Endothelial cell (in vitro differentiated cells): ENCODE measurements at regions not wholly inside any gene's neighbourhood (a gene's known extent, or its start where the extent isn't known, plus 50 kb on each side); places are given as distances from the start of the nearest gene placed in this dataset.

Experiments
- DNase-seq: peaks from one replicate; pipeline ENCODE4 v3.0.0; 2021; ENCODE audit warnings: low spot score
- H3K27ac Mint-ChIP-seq: one replicate; pipeline ENCODE4 v1.8.0; 2021; ENCODE audit warnings: mixed read lengths, inconsistent platforms; ENCODE audit not compliant: unreplicated experiment
- H3K27me3 Mint-ChIP-seq: one replicate; pipeline ENCODE4 v1.8.0; 2021; ENCODE audit warnings: mild to moderate bottlenecking, moderate library complexity, mixed read lengths, inconsistent platforms; ENCODE audit not compliant: unreplicated experiment
- H3K36me3 Mint-ChIP-seq: one replicate; pipeline ENCODE4 v1.8.0; 2021; ENCODE audit warnings: mild to moderate bottlenecking, low read depth, mixed read lengths, inconsistent platforms; ENCODE audit not compliant: unreplicated experiment
- H3K4me1 Mint-ChIP-seq: one replicate; pipeline ENCODE4 v1.8.0; 2021; ENCODE audit warnings: mild to moderate bottlenecking, mixed read lengths, inconsistent platforms; ENCODE audit not compliant: unreplicated experiment
- H3K4me3 Mint-ChIP-seq: one replicate; pipeline ENCODE4 v1.8.0; 2021; ENCODE audit warnings: mild to moderate bottlenecking, mixed read lengths, inconsistent platforms; ENCODE audit not compliant: unreplicated experiment
- H3K9me3 Mint-ChIP-seq: one replicate; pipeline ENCODE4 v1.8.0; 2021; ENCODE audit warnings: mixed read lengths, inconsistent platforms; ENCODE audit not compliant: unreplicated experiment
- TF ChIP-seq, protein P1 (sequence below): fragments of 200-600 bp; sonication (generic); IDR thresholded peaks from one replicate; pipeline ENCODE4 v1.5.0; 2021; ENCODE audit warnings: antibody characterized with exemption; ENCODE audit not compliant: unreplicated experiment

DNA sequence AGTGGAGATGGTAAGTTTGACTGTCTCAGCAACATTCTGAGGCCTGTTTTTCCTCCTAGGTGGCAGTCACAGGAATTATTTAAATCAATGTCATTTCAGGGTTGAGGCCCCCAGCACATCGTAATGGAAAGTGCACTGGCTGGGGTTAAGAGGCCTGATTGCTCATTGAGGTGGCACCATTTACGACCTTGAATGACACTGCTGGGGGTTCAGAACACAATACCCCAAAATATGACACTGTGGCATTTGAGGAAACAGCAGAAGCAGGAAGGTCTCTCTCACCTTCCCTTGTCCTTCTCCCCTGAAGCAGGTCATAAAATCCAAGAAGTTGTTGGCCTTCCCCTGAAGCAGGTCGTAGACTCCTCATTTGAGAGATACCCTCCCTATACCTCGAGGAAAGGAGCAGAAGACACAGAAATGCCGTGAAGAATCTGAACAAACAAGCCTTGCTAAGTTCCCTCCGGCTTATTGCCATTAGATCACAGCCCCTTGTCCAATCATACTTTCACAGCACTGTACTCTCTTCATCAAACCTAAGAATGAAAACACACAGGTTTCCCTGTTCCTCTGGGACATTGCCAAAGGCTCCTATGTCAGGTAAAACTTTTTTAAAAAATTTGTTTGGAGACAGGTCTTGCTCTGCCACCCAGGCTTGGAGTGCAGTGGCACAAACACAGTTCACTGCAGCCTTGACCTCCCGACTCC is 71.3 kb downstream of the S1PR1 start:
- Mint-ChIP-seq H3K4me1 (peaks cover 31% of the 10 kb centered on the region), H3K4me3 (no peak overlapping the region), H3K27me3 (peaks cover 8% of the 10 kb centered on the region), H3K36me3 (no peaks in the 10 kb centered on the region), H3K9me3 (no peaks in the 10 kb centered on the region), H3K27ac (no peak overlapping the region)
- TF ChIP-seq, protein P1, sequence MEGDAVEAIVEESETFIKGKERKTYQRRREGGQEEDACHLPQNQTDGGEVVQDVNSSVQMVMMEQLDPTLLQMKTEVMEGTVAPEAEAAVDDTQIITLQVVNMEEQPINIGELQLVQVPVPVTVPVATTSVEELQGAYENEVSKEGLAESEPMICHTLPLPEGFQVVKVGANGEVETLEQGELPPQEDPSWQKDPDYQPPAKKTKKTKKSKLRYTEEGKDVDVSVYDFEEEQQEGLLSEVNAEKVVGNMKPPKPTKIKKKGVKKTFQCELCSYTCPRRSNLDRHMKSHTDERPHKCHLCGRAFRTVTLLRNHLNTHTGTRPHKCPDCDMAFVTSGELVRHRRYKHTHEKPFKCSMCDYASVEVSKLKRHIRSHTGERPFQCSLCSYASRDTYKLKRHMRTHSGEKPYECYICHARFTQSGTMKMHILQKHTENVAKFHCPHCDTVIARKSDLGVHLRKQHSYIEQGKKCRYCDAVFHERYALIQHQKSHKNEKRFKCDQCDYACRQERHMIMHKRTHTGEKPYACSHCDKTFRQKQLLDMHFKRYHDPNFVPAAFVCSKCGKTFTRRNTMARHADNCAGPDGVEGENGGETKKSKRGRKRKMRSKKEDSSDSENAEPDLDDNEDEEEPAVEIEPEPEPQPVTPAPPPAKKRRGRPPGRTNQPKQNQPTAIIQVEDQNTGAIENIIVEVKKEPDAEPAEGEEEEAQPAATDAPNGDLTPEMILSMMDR, result no peak
- DNase-seq, result no peak

DNA sequence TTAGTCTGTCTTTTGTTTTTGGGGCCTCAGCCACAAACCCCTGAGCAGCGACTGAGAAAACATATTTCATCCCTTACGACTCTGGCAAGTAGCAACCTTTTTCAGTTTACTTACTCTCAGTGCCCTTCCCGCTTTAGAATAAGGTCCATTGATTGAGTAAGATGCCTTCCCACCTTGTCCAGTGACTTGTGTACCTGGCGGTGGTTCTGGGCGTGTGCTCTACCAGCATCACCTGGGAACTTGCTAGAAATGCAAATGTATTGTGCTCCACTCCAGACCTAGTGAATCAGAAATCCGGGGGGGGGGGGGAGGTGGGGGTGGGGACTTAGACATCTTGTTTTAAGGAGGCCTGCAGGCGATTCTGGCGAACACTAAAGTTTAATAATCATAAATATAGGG is 72.1 kb downstream of the S1PR1 start:
- H3K9me3 Mint-ChIP-seq, result no peaks in the 10 kb centered on the region
- H3K4me3 Mint-ChIP-seq, result peak overlapping the region; percentile 40
- peaks cover 31% of the 10 kb centered on the region for H3K4me1 Mint-ChIP-seq
- DNase-seq, result no peak
- peaks cover 8% of the 10 kb centered on the region for H3K27me3 Mint-ChIP-seq
- H3K36me3 Mint-ChIP-seq, result no peaks in the 10 kb centered on the region
- TF ChIP-seq, protein P1, result no peak
- H3K27ac Mint-ChIP-seq, result no peak overlapping the region

DNA sequence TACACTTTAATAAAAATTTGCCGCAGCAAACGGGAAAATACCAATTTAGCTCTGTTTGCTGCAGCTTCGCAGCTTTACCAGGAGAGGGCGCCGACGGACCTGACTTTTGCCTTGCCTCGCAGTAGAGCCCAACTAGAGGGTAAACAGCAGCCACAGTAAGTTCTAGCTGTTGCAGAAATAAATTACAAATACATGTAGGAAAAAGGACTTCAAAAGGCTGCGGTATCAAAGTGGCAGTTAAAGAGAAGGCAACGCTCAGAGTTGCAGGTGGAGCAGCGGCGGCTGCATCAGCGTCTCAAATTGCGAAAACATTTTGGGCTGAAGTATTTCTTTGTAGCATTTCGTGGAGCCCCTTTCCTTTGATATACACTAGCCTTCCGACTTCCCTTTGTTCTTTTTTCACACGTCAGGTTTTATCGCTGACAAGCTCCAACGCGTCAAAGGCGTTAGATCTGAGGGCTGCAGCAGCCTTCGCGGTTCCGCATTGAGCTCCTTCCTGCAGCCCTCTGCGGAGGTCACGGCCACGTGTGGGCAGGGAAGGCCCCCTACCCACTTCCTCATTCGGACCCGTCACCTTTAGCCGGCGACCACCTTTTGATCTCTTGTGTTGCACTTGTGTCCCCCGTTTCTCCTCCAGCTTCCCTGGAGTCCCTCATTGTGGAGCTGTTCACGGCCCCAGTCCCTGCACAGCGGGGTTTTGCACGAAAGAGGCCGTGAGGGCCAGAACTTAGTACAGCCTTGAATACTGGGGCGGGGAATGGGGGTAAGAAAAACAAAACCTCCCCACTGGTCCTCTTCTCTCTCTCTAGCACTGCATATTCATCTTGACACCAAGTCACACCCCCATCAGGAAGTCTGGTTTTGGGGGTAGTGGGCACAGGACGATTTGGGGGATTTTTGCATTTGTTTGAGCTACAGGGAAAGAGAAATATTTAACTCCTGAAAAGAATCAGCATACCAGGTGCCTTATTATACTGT is 72.8 kb downstream of the S1PR1 start:
- peaks cover 31% of the 10 kb centered on the region for H3K4me1 Mint-ChIP-seq
- TF ChIP-seq, protein P1, result peak; percentile 81
- H3K4me3 Mint-ChIP-seq, result peak overlapping the region; percentile 84
- DNase-seq, result peak; percentile 67
- H3K36me3 Mint-ChIP-seq, result no peaks in the 10 kb centered on the region
- no peak overlapping the region for H3K27ac Mint-ChIP-seq
- peaks cover 8% of the 10 kb centered on the region for H3K27me3 Mint-ChIP-seq
- no peaks in the 10 kb centered on the region for H3K9me3 Mint-ChIP-seq

DNA sequence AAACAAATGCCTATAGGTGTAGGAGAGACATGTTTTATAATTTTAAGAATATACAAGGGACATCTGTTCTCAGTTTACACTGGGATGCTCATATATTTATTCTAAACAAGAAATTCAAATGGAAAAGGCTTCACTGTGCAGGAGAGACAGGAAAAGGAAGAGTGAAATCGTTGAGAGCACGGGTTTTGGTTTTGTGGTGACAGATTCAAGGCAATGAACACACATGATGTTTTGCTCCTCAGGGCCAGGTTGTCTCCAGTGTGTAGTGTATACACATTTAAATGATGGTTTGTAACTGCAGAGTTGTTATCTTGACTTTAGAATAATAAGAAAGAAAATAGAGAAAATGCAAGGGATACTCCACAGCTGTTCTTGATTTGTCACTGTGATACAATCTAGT is 73.7 kb downstream of the S1PR1 start:
- Mint-ChIP-seq H3K27ac (no peak overlapping the region), H3K9me3 (no peaks in the 10 kb centered on the region), H3K36me3 (no peaks in the 10 kb centered on the region), H3K27me3 (peaks cover 8% of the 10 kb centered on the region), H3K4me3 (no peak overlapping the region), H3K4me1 (peaks cover 31% of the 10 kb centered on the region)
- DNase-seq, result no peak
- TF ChIP-seq, protein P1, result no peak
